NB4 (cell line): ENCODE measurements at regions not wholly inside any gene's neighbourhood (a gene's known extent, or its start where the extent isn't known, plus 50 kb on each side); places are given as distances from the start of the nearest gene placed in this dataset.

Source experiments
- CTCF ChIP-seq: IDR thresholded peaks from one replicate; pipeline ENCODE4 v1.5.1; 2012; ENCODE audit warnings: low read depth, low read length
- MAX ChIP-seq: IDR thresholded peaks from 2 replicates; pipeline ENCODE4 v1.6.1; 2011; ENCODE audit warnings: low read depth, low read length
- POLR2A ChIP-seq: IDR thresholded peaks from 2 replicates; pipeline ENCODE4 v1.6.1; 2011; ENCODE audit warnings: mild to moderate bottlenecking; ENCODE audit not compliant: insufficient read length; ENCODE audit errors: extremely low read depth

- TF ChIP-seq CTCF (no peak), MAX (no peak), POLR2A (no peak)
Observed at GRCh38 chr6:166862978-166863530, 93.3 kb downstream of the RNASET2 start.
